ENCODE measurements at regions not wholly inside any gene's neighbourhood (a gene's known extent, or its start where the extent isn't known, plus 50 kb on each side); places are given as distances from the start of the nearest gene placed in this dataset.

DNA sequence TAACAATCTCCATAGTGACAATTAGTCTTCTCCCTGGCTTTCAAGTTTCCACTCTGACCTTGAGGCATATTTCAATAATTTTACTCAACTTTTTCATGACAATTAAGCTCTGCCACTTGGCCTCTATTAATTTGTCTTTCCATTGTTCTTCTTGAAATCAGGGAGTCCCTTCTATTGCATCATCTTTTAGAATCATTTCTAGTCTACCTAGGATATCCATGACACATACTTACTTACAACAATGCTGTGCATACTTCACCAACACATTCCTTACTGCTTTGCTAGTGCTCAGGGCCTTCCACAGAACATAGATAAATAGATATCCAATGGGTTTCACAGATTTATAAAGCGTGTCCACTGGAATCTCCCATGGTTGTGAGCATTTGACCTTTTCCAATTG lies 331.5 kb upstream of the LRP1B start:
- Mint-ChIP-seq H3K36me3 (ENCODE audit: insufficient read depth in 1 of 3, low read depth in 3 of 3) (no peaks in the 10 kb centered on the region), H3K27ac (no peak overlapping the region), H3K9me3 (no peaks in the 10 kb centered on the region), H3K27me3 (ENCODE audit: low read depth) (no peaks in the 10 kb centered on the region), H3K4me3 (no peak overlapping the region), H3K4me1 (no peaks in the 10 kb centered on the region)
- Histone ChIP-seq H4K5ac (ENCODE audit: insufficient read length, low read depth, low read length) (no peak overlapping the region), H3K4me2 (ENCODE audit: insufficient read depth, insufficient read length, low read length) (no peak overlapping the region), H3K23ac (ENCODE audit: insufficient read length, low read depth, low read length) (no peak overlapping the region), H3K18ac (ENCODE audit: insufficient read length, low read depth, low read length) (no peak overlapping the region), H3K4ac (ENCODE audit: low read depth, low read length) (no peak overlapping the region), H3K56ac (ENCODE audit: insufficient read length, low read depth, low read length) (no peak overlapping the region), H3K27me3 (ENCODE audit: insufficient read depth, low read length) (no peaks in the 10 kb centered on the region), H3K4me1 (ENCODE audit: insufficient read depth, low read length) (no peaks in the 10 kb centered on the region), H2BK15ac (ENCODE audit: low read depth, low read length) (no peak overlapping the region), H2BK12ac (ENCODE audit: insufficient read length, low read depth, low read length) (no peak overlapping the region), H4K91ac (ENCODE audit: insufficient read length, low read depth, low read length) (no peak overlapping the region), H3K27ac (ENCODE audit: insufficient read length, low read depth, low read length) (no peak overlapping the region), H3K9ac (ENCODE audit: extremely low read depth, insufficient read length, low read length) (no peak overlapping the region), H2AK5ac (ENCODE audit: insufficient read length, low read length) (no peak overlapping the region), H2BK20ac (ENCODE audit: low read depth, low read length, poor library complexity, severe bottlenecking) (no peak overlapping the region), H2BK5ac (ENCODE audit: insufficient read length, low read length) (no peak overlapping the region), H2BK120ac (ENCODE audit: low read depth, low read length, poor library complexity, severe bottlenecking) (no peak overlapping the region), H3K14ac (ENCODE audit: insufficient read depth, low read length) (no peak overlapping the region), H3K79me2 (ENCODE audit: insufficient read depth, low read length) (no peaks in the 10 kb centered on the region), H3K9me3 (ENCODE audit: control insufficient read depth, low read depth, low read length) (no peaks in the 10 kb centered on the region), H4K8ac (replicated peaks; ENCODE audit: insufficient read length, low read depth, low read length) (no peak overlapping the region), H3K23me2 (ENCODE audit: insufficient read length, low read depth, low read length, poor library complexity, severe bottlenecking) (no peaks in the 10 kb centered on the region), H3T11ph (ENCODE audit: low read length) (no peak overlapping the region), H4K20me1 (ENCODE audit: control insufficient read depth, insufficient read depth, insufficient read length) (no peaks in the 10 kb centered on the region), H3K79me1 (ENCODE audit: insufficient read depth, low read depth, low read length, poor library complexity, severe bottlenecking) (no peaks in the 10 kb centered on the region), H2AFZ (ENCODE audit: low read length) (no peak overlapping the region)
- WGBS (ENCODE audit: extremely low coverage, insufficient read length, low lambda C conversion rate) = no CpG with 5 or more reads among the region's 1 CpG
- no peak for DNase-seq
- TF ChIP-seq, protein P1, sequence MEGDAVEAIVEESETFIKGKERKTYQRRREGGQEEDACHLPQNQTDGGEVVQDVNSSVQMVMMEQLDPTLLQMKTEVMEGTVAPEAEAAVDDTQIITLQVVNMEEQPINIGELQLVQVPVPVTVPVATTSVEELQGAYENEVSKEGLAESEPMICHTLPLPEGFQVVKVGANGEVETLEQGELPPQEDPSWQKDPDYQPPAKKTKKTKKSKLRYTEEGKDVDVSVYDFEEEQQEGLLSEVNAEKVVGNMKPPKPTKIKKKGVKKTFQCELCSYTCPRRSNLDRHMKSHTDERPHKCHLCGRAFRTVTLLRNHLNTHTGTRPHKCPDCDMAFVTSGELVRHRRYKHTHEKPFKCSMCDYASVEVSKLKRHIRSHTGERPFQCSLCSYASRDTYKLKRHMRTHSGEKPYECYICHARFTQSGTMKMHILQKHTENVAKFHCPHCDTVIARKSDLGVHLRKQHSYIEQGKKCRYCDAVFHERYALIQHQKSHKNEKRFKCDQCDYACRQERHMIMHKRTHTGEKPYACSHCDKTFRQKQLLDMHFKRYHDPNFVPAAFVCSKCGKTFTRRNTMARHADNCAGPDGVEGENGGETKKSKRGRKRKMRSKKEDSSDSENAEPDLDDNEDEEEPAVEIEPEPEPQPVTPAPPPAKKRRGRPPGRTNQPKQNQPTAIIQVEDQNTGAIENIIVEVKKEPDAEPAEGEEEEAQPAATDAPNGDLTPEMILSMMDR (conservative IDR thresholded peaks at IDR 0.05) = no peak

All from H9 (cell line).